ENCODE measurements at regions not wholly inside any gene's neighbourhood (a gene's known extent, or its start where the extent isn't known, plus 50 kb on each side); places are given as distances from the start of the nearest gene placed in this dataset.

GRCh38 chr17:74113326-74113725 lies 90.2 kb upstream of the RPL38 start:
- POLR2A ChIA-PET: no interaction called here
- CTCF ChIA-PET: no interaction called here
- Mint-ChIP-seq H3K27me3 (peaks cover 27 to 35% of the 10 kb centered on the region in 2 donors), H3K4me3 (no peak overlapping the region), H3K4me1 (no peaks in the 10 kb centered on the region), H3K27ac (no peak overlapping the region), H3K36me3 (no peaks in the 10 kb centered on the region), H3K9me3 (no peaks in the 10 kb centered on the region)
- Histone ChIP-seq H3K4me1 (ENCODE audit: control insufficient read depth in 1 of 2, extremely low read depth in 1 of 2, insufficient read depth in 2 of 2, low read length in 2 of 2) (no peaks in the 10 kb centered on the region), H3K36me3 (ENCODE audit: control insufficient read depth in 2 of 2, extremely low read depth in 1 of 2, insufficient read depth in 1 of 2, low read length in 1 of 2) (no peaks in the 10 kb centered on the region), H3K27ac (ENCODE audit: low read length) (no peak overlapping the region), H3K9me3 (no peaks in the 10 kb centered on the region), H3K4me3 (ENCODE audit: control insufficient read depth in 1 of 2, extremely low read depth in 1 of 2, low read length in 1 of 2) (no peak overlapping the region), H3K27me3 (replicated peaks in 1 of 2; ENCODE audit: control insufficient read depth in 2 of 2, extremely low read depth in 1 of 2, insufficient read depth in 2 of 2, low read length in 1 of 2) (peaks cover 0 to 32% of the 10 kb centered on the region in 2 experiments)
- DNase-seq (no peak), ATAC-seq (replicated peaks in 1 of 4) (no peak)
- WGBS (ENCODE audit: insufficient coverage): 94% methylated on average over 41 of the region's 41 CpGs

- Histone ChIP-seq H3K4me1 (ENCODE audit: control insufficient read depth in 1 of 2, extremely low read depth in 1 of 2, insufficient read depth in 2 of 2, low read length in 2 of 2) (no peaks in the 10 kb centered on the region), H3K27me3 (replicated peaks in 1 of 2; ENCODE audit: control insufficient read depth in 2 of 2, extremely low read depth in 1 of 2, insufficient read depth in 2 of 2, low read length in 1 of 2) (peaks cover 0 to 37% of the 10 kb centered on the region in 2 experiments), H3K9me3 (no peaks in the 10 kb centered on the region), H3K4me3 (ENCODE audit: control insufficient read depth in 1 of 2, extremely low read depth in 1 of 2, low read length in 1 of 2) (no peak overlapping the region), H3K27ac (ENCODE audit: low read length) (no peak overlapping the region), H3K36me3 (ENCODE audit: control insufficient read depth in 2 of 2, extremely low read depth in 1 of 2, insufficient read depth in 1 of 2, low read length in 1 of 2) (no peaks in the 10 kb centered on the region)
- Mint-ChIP-seq H3K9me3 (no peaks in the 10 kb centered on the region), H3K27ac (no peak overlapping the region), H3K4me1 (no peaks in the 10 kb centered on the region), H3K36me3 (no peaks in the 10 kb centered on the region), H3K4me3 (no peak overlapping the region), H3K27me3 (peaks cover 31 to 32% of the 10 kb centered on the region in 2 donors)
- DNase-seq (no peak), ATAC-seq (replicated peaks in 1 of 4) (no peak)
- ChIA-PET POLR2A (no interaction called here), CTCF (no interaction called here)
- WGBS (ENCODE audit: insufficient coverage): 89% methylated on average over 17 of the region's 23 CpGs
Measured at GRCh38 chr17:74113952-74114351, 89.5 kb upstream of the RPL38 start.

- no peaks in the 10 kb centered on the region for H3K36me3 Mint-ChIP-seq
- no peaks in the 10 kb centered on the region for H3K9me3 ChIP-seq
- peaks cover 29 to 32% of the 10 kb centered on the region in 2 donors for H3K27me3 Mint-ChIP-seq
- no peak for DNase-seq
- no peaks in the 10 kb centered on the region for H3K4me1 Mint-ChIP-seq
- no peak for ATAC-seq (replicated peaks in 1 of 4)
- no peaks in the 10 kb centered on the region for H3K9me3 Mint-ChIP-seq
- H3K27me3 ChIP-seq (replicated peaks in 1 of 2; ENCODE audit: control insufficient read depth in 2 of 2, extremely low read depth in 1 of 2, insufficient read depth in 2 of 2, low read length in 1 of 2): peaks cover 0 to 43% of the 10 kb centered on the region in 2 experiments
- no peak overlapping the region for H3K27ac ChIP-seq (ENCODE audit: low read length)
- H3K36me3 ChIP-seq (ENCODE audit: control insufficient read depth in 2 of 2, extremely low read depth in 1 of 2, insufficient read depth in 1 of 2, low read length in 1 of 2): no peaks in the 10 kb centered on the region
- H3K4me1 ChIP-seq (ENCODE audit: control insufficient read depth in 1 of 2, extremely low read depth in 1 of 2, insufficient read depth in 2 of 2, low read length in 2 of 2): no peaks in the 10 kb centered on the region
- ChIA-PET POLR2A (no interaction called here), CTCF (no interaction called here)
- WGBS (ENCODE audit: insufficient coverage): 88% methylated on average over 5 of the region's 10 CpGs
- H3K4me3 Mint-ChIP-seq: no peak overlapping the region
- H3K4me3 ChIP-seq (ENCODE audit: control insufficient read depth in 1 of 2, extremely low read depth in 1 of 2, low read length in 1 of 2): no peak overlapping the region
- no peak overlapping the region for H3K27ac Mint-ChIP-seq
Measured at GRCh38 chr17:74114881-74115470, 88.5 kb upstream of the RPL38 start.

GRCh38 chr17:74115586-74115985 lies 87.9 kb upstream of the RPL38 start:
- WGBS (ENCODE audit: insufficient coverage): 76% methylated on average over 4 of the region's 7 CpGs
- POLR2A ChIA-PET: no interaction called here

GRCh38 chr17:74116087-74116717 lies 87.3 kb upstream of the RPL38 start:
- Mint-ChIP-seq H3K36me3 (no peaks in the 10 kb centered on the region), H3K27ac (no peak overlapping the region), H3K9me3 (no peaks in the 10 kb centered on the region), H3K4me1 (no peaks in the 10 kb centered on the region), H3K4me3 (no peak overlapping the region), H3K27me3 (peaks cover 34% of the 10 kb centered on the region in 2 donors)
- Histone ChIP-seq H3K9me3 (no peaks in the 10 kb centered on the region), H3K27ac (ENCODE audit: low read length) (no peak overlapping the region), H3K36me3 (ENCODE audit: control insufficient read depth in 2 of 2, extremely low read depth in 1 of 2, insufficient read depth in 1 of 2, low read length in 1 of 2) (no peaks in the 10 kb centered on the region), H3K4me3 (ENCODE audit: control insufficient read depth in 1 of 2, extremely low read depth in 1 of 2, low read length in 1 of 2) (no peak overlapping the region), H3K4me1 (ENCODE audit: control insufficient read depth in 1 of 2, extremely low read depth in 1 of 2, insufficient read depth in 2 of 2, low read length in 2 of 2) (no peaks in the 10 kb centered on the region), H3K27me3 (replicated peaks in 1 of 2; ENCODE audit: control insufficient read depth in 2 of 2, extremely low read depth in 1 of 2, insufficient read depth in 2 of 2, low read length in 1 of 2) (peaks cover 0 to 43% of the 10 kb centered on the region in 2 experiments)
- ChIA-PET CTCF (no interaction called here), POLR2A (no interaction called here)
- 53% methylated on average over 5 of the region's 9 CpGs for WGBS (ENCODE audit: insufficient coverage)
- DNase-seq (no peak), ATAC-seq (replicated peaks in 1 of 4) (no peak)

More at GRCh38 chr17:74115586-74115985, 87.9 kb upstream of the RPL38 start:
- ATAC-seq (replicated peaks in 1 of 4) (no peak), DNase-seq (no peak)
- no peaks in the 10 kb centered on the region for H3K36me3 Mint-ChIP-seq
- no peak overlapping the region for H3K4me3 ChIP-seq (ENCODE audit: control insufficient read depth in 1 of 2, extremely low read depth in 1 of 2, low read length in 1 of 2)
- peaks cover 0 to 47% of the 10 kb centered on the region in 2 experiments for H3K27me3 ChIP-seq (replicated peaks in 1 of 2; ENCODE audit: control insufficient read depth in 2 of 2, extremely low read depth in 1 of 2, insufficient read depth in 2 of 2, low read length in 1 of 2)
- no peak overlapping the region for H3K27ac ChIP-seq (ENCODE audit: low read length)
- H3K27me3 Mint-ChIP-seq: peaks cover 29 to 32% of the 10 kb centered on the region in 2 donors
- H3K4me1 Mint-ChIP-seq: no peaks in the 10 kb centered on the region
- H3K27ac Mint-ChIP-seq: no peak overlapping the region
- CTCF ChIA-PET: no interaction called here
- no peak overlapping the region for H3K4me3 Mint-ChIP-seq
- H3K36me3 ChIP-seq (ENCODE audit: control insufficient read depth in 2 of 2, extremely low read depth in 1 of 2, insufficient read depth in 1 of 2, low read length in 1 of 2): no peaks in the 10 kb centered on the region
- no peaks in the 10 kb centered on the region for H3K9me3 Mint-ChIP-seq
- H3K4me1 ChIP-seq (ENCODE audit: control insufficient read depth in 1 of 2, extremely low read depth in 1 of 2, insufficient read depth in 2 of 2, low read length in 2 of 2): no peaks in the 10 kb centered on the region
- no peaks in the 10 kb centered on the region for H3K9me3 ChIP-seq

- 76% methylated on average over 10 of the region's 21 CpGs for WGBS (ENCODE audit: insufficient coverage)
- Mint-ChIP-seq H3K27ac (no peak overlapping the region), H3K36me3 (no peaks in the 10 kb centered on the region), H3K27me3 (peaks cover 35 to 39% of the 10 kb centered on the region in 2 donors), H3K4me3 (no peak overlapping the region), H3K9me3 (no peaks in the 10 kb centered on the region), H3K4me1 (no peaks in the 10 kb centered on the region)
- H3K4me1 ChIP-seq (ENCODE audit: control insufficient read depth in 1 of 2, extremely low read depth in 1 of 2, insufficient read depth in 2 of 2, low read length in 2 of 2): no peaks in the 10 kb centered on the region
- peaks cover 0 to 42% of the 10 kb centered on the region in 2 experiments for H3K27me3 ChIP-seq (replicated peaks in 1 of 2; ENCODE audit: control insufficient read depth in 2 of 2, extremely low read depth in 1 of 2, insufficient read depth in 2 of 2, low read length in 1 of 2)
- ATAC-seq (replicated peaks in 1 of 4) (no peak), DNase-seq (no peak)
- no peak overlapping the region for H3K27ac ChIP-seq (ENCODE audit: low read length)
- no peaks in the 10 kb centered on the region for H3K36me3 ChIP-seq (ENCODE audit: control insufficient read depth in 2 of 2, extremely low read depth in 1 of 2, insufficient read depth in 1 of 2, low read length in 1 of 2)
- no peak overlapping the region for H3K4me3 ChIP-seq (ENCODE audit: control insufficient read depth in 1 of 2, extremely low read depth in 1 of 2, low read length in 1 of 2)
- CTCF ChIA-PET: interaction anchor here (0.6 kb wide), 2 partner anchors 221 to 1596 kb away, joined by 4 to 7 read pairs; no protein-coding TSS in a partner anchor
- POLR2A ChIA-PET: no interaction called here
- no peaks in the 10 kb centered on the region for H3K9me3 ChIP-seq
Measured at GRCh38 chr17:74117087-74117698, 86.3 kb upstream of the RPL38 start.
